AG04450 (cell line): ENCODE measurements at regions not wholly inside any gene's neighbourhood (a gene's known extent, or its start where the extent isn't known, plus 50 kb on each side); places are given as distances from the start of the nearest gene placed in this dataset.

ENCODE experiments used
- CTCF ChIA-PET: fragments of 300-600, 350-600 bp; formaldehyde crosslinking; extraction: SDS; loops from one replicate; lab custom pipeline; 2022; ENCODE audit warnings: antibody characterized with exemption, inconsistent platforms; lab: Charles Lee
- POLR2A ChIA-PET: fragments of 350-600 bp; formaldehyde crosslinking; extraction: SDS; loops from one replicate; lab custom pipeline; 2021; ENCODE audit warnings: antibody characterized with exemption, inconsistent platforms; lab: Yijun Ruan, JAX
- DNase-seq: peaks from one replicate; pipeline ENCODE4 v3.0.0-alpha.2; 2011; ENCODE audit warnings: low read depth, low spot score
- H3K27ac ChIP-seq: one replicate; pipeline ENCODE4 v1.5.1; 2012; ENCODE audit warnings: low read depth, low read length, control low read depth
- H3K27me3 ChIP-seq: one replicate; pipeline ENCODE4 v1.6.0; 2012; ENCODE audit warnings: low read length; ENCODE audit not compliant: control insufficient read depth, insufficient read depth
- H3K4me3 ChIP-seq: 2 replicates; pipeline ENCODE4 v1.5.1; 2011; ENCODE audit warnings: mild to moderate bottlenecking, low read depth, low read length, control low read depth
- H3K9me3 ChIP-seq: 2 replicates; pipeline ENCODE4 v1.5.1; 2012; ENCODE audit warnings: low read length; ENCODE audit not compliant: control insufficient read depth, insufficient read depth
- CTCF ChIP-seq: IDR thresholded peaks from 2 replicates; pipeline ENCODE4 v1.5.1; 2011; ENCODE audit warnings: low read depth, low read length, control low read depth, inconsistent platforms

GRCh38 chr7:50164559-50165170 lies 71.6 kb upstream of the ZPBP start:
- H3K27ac ChIP-seq: no peak overlapping the region
- CTCF ChIA-PET: no interaction called here
- no peak overlapping the region for H3K4me3 ChIP-seq
- POLR2A ChIA-PET: no interaction called here
- DNase-seq: no peak
- no peaks in the 10 kb centered on the region for H3K9me3 ChIP-seq
- TF ChIP-seq CTCF: no peak
- H3K27me3 ChIP-seq: no peaks in the 10 kb centered on the region

GRCh38 chr7:50160206-50160605 lies 67.2 kb upstream of the ZPBP start:
- Histone ChIP-seq H3K4me3 (no peak overlapping the region), H3K9me3 (peaks cover 15% of the 10 kb centered on the region; the same call in 1 of the 2 replicates), H3K27ac (no peak overlapping the region), H3K27me3 (no peaks in the 10 kb centered on the region)
- ChIA-PET CTCF (no interaction called here), POLR2A (no interaction called here)
- no peak for TF ChIP-seq CTCF
- DNase-seq: no peak

GRCh38 chr7:50159154-50159553 lies 66.1 kb upstream of the ZPBP start:
- Histone ChIP-seq H3K27ac (no peak overlapping the region), H3K9me3 (peaks cover 15% of the 10 kb centered on the region; the same call in 1 of the 2 replicates), H3K4me3 (no peak overlapping the region), H3K27me3 (no peaks in the 10 kb centered on the region)
- no peak for TF ChIP-seq CTCF
- no peak for DNase-seq
- POLR2A ChIA-PET: no interaction called here
- CTCF ChIA-PET: no interaction called here

- ChIA-PET POLR2A (no interaction called here), CTCF (no interaction called here)
- no peak overlapping the region for H3K4me3 ChIP-seq
- TF ChIP-seq CTCF: no peak
- no peak for DNase-seq
- no peak overlapping the region for H3K27ac ChIP-seq
- H3K27me3 ChIP-seq: no peaks in the 10 kb centered on the region
- peaks cover 15% of the 10 kb centered on the region; the same call in 1 of the 2 replicates for H3K9me3 ChIP-seq
These were observed 63.7 kb upstream of the ZPBP start for GRCh38 chr7:50156706-50157105.

- no peak overlapping the region for H3K4me3 ChIP-seq
- ChIA-PET POLR2A (no interaction called here), CTCF (no interaction called here)
- H3K9me3 ChIP-seq: peaks cover 15% of the 10 kb centered on the region; the same call in 1 of the 2 replicates
- H3K27ac ChIP-seq: no peak overlapping the region
- no peak for TF ChIP-seq CTCF
- DNase-seq: no peak
- H3K27me3 ChIP-seq: no peaks in the 10 kb centered on the region
These were observed 63.1 kb upstream of the ZPBP start for GRCh38 chr7:50156163-50156562.
